HuH-7 (cell line): ENCODE measurements at regions not wholly inside any gene's neighbourhood (a gene's known extent, or its start where the extent isn't known, plus 50 kb on each side); places are given as distances from the start of the nearest gene placed in this dataset.

Experiments
- DNase-seq: peaks from one replicate; pipeline ENCODE4 v3.0.0; 2011; ENCODE audit warnings: low spot score

DNA sequence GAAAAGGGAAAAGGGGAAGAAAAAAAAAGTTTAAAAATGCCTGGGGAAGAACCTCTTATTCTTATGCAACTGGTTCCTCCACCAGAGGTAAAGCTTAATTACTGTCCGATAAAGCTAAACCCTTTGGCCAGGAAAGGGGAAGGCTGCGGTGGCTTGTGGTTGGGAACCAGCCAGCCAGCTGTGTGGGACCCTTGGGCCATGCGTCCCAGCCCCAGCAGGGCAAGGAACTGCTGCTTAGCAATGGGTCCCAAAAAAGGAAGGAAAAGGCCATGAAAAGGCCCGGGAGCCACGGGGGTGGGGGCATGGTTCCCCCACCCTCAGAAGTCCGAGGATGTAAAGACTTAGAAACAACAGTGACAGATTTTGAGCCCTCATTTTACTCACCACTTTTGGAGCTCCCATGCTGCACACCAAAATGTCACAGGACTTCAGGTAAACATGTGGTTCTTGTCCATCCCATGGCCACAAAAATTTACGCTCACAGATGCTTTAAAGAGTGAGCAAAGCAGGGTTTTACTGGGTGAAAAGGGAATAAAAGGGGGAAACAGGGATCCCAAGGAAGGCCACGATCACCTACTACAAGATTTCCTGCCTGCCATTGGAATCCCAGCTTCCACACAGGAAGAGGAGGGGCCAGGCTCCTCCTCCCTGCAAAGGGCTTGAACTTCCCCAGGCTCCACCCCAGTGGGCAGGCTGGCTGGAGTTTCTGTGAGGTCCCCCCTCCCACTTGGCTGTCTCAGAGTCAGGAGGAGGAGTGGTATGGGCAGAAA is 1234.7 kb upstream of the GJE1 start:
- no peak for DNase-seq

DNA sequence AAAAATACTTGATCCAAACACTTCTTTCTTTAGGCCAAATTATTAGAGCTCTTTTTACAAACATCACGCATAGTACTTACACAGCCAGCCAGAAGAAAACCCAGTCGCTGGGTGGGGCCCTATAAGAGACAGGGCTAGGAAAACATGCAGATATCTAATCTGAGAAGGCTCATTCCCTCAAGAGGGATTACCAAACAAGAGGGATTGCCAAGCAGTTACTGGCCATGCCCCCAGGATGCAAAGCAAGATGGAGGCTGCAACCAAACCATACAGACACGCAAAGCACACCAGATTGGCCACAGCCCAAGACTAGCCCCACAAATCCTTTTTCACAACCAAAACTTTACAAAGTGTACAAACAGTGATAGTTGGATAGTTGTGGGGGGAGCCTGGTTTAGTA is 1235.4 kb upstream of the GJE1 start:
- no peak for DNase-seq

DNA sequence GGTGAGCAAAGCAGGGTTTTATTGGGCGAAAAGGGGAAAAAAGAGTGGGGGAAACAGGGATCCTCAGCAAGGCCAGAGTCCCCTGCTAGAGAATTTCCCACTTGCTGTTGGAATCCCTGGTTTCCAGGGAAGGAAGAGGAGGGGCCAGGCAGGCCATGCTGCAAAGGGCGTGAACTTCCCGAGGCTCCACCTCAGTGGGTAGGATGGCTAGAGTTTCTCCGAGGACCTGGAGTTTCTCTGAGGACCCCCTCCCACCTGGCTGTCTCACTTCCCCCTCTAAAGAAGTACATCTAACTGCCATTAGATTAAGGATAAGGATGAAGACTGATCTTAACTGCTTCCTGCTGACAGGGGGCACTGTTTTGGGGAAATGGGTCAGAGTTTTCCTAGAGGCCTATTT is 1239.3 kb upstream of the GJE1 start:
- no peak for DNase-seq

DNA sequence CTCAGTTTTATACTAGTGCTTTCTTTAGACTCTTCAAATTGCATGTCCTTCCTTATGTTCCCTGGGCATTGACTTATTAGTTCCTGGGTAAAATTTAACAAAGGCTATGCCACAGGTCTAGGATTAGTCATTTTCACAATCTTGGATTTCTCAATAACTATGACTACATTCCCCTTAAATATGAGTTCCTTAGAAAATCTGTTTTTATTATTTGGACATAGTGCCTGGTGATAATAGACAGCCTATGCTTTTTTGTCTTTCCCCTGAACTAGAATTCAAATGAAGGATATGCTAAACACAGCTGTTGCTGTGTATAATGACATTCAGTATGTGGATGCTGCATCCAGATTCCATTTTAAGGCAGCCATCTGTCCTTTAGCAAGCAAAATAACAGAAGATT is 1252.8 kb upstream of the GJE1 start:
- DNase-seq, result no peak

DNA sequence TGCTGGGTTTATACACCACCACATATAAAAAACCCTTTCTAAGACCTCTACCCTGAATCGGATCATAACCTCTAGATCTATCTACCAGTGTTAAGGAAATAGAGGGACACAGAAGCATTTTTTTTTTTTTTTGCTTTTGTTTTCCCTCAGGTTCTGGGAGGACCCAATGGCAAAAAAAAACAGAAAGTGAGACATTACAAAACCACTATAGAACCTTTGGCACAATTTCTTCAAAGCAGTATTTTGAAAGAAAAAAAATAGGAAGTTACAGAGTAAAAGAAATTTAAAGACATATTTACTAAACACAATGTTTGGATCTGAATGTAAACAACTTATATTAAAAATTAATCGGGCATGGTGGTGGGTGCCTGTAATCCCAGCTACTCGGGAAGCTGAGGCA is 1258.7 kb upstream of the GJE1 start:
- no peak for DNase-seq

DNA sequence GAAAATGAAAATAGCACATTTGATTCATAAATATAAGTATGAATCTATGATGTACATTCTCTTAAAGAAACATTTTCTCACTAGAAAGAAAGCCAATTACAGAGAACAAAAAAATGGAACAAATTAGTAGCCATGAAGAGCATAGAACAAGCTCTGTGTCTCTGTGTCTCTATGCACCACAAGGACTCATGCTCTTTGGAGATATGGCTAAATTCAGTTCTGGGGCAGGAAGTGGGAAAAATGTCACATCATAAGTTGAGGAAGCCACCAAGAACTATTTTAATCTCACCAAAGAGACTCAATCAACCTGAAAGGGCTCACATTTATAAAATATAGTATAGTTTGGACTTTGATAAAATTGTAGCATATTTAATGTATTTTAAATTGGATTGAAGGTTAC is 1259.8 kb upstream of the GJE1 start:
- no peak for DNase-seq

DNA sequence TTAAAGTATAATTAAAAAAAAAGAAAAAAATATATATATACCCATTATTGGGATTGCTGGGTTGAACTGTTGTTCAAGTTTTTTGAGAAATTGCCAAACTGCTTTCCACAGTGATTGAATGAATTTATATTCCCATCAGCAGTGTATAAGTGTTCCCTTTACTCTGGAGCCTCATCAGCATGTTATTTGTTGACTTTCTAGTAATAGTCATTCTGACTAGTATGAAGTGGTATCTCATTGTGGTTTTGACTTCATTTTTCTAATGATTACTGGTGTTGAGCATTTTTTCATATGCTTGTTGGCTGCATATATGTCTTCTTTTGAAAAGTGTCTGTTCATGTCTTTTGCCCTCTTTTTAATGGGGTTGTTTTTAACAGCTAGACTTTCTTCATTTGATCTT is 1260.8 kb upstream of the GJE1 start:
- no peak for DNase-seq

DNA sequence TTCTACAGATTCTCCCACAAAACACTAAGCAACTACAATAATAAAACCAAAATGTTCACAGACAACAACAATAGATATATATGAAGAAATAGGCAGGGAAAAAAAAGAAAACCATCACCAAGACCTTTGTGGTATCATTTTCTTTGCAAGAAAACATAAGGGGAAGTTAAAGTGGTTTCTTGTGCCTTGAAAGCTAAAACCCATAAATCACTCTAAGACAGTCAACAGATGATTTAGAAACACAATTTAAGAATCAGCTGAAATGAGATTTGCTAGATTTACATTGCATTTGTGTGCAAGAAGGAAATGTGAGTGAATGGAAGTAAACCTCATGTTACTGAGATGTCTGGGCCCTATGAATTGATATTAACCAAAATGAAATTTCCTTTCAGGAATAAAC is 1265.4 kb upstream of the GJE1 start:
- no peak for DNase-seq

DNA sequence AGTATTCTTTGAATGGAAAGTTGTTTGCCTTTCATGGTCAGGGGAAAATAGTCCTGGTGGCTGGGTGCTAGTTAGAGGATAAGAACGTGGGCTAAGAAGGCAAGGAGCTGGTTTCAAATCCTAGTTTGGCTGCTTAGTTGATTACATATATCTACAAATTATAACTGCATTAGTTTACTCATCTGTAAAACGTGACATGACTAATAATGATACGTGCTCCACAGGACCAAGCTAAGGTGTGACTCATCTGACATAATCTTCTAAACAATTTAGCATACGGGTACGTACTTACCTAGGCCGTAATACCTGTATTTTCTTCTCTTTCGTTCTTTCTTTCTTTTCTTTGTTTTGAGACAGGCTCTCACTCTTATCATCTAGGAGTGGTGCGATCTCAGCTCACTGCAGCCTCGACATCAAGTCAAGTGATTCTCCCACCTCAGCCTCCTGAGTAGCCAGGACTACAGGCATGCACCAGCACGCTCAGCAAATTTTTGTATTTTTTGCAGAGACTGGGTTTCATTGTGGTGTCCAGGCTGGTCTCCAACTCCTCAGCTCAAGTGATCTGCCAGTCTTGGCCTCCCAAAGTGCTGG is 1274.2 kb upstream of the GJE1 start:
- no peak for DNase-seq

DNA sequence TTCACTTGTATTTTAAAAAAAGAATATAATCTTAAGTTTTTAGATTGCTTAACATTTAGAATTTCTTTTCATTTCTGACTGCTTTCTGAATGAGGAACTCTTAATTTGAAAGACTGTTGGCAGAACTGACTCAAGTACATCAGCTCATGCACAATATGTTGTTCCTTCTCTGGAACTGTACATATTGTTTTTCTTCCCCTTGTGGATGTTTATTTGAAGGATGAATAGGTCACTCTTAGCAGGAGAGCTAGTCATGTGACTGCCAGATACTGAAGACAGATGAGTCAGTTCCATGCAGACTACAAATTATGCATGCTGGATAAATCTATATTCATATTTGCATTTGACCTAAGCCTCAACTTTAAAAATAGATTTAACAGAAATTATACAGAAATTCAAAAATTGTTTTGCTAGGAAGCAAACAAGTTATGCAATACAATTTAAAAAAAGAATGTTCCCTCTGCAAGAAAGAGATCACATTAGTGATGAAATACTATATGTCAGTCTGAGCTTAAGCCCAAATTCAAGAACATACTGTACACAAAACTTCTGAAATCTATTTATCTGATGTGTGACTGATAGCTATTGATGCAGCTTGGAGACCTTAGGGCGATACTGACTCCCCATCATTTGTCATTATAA is 1274.9 kb upstream of the GJE1 start:
- DNase-seq, result no peak

DNA sequence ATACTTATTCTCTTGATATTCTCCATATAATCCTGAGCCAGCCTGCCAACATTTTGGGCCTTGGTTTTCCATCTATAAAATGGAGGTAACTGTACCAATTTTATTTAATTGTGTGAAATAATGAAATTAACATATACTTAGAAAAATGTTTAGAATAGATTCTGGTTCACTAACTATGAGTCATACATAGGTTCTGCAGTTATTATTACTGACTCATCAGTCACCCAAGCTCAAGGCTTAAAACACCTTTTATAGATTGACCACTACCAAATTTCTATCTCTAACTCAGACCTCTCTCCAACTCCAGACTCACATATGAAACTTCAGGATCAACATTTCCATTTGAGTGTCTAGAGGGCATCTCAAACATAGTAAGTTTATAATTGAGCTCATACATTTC is 1277.2 kb upstream of the GJE1 start:
- DNase-seq, result no peak

DNA sequence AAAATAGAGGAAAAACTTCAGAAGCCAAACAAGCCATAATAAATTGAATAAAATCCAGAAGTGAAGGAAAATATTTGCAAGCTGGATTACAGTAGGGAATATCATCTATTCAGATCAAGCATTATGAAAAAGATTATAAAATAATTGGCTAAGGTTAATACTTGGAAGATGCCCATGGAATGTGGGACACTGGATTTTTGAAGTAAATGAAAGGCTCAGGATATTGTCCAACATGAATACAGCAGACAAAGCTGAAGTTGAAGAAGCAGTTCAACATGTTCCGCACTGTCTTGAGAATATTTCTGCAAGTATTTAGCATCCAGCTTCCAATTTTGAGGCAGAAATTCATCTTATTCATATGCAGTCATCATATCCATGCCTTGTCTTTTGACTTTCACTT is 1278.4 kb upstream of the GJE1 start:
- no peak for DNase-seq

DNA sequence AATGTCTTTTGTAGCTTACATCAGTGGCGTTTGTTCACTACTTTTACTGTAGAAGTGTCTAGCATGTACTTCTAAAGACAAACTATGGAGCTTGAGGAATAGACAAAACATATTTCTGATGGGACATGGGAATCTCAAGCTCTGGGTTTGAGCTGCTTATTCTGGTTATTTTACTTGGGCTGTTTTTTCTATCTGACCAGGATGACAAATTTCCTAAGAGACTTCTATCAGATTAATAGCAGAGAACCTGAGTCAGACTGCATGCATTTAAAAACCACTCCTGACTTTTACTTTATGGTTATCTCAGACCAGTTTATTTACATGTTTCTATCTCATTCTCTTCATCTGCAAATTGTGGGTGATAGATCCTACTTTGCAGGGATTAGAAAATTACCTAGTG is 1282.3 kb upstream of the GJE1 start:
- no peak for DNase-seq

DNA sequence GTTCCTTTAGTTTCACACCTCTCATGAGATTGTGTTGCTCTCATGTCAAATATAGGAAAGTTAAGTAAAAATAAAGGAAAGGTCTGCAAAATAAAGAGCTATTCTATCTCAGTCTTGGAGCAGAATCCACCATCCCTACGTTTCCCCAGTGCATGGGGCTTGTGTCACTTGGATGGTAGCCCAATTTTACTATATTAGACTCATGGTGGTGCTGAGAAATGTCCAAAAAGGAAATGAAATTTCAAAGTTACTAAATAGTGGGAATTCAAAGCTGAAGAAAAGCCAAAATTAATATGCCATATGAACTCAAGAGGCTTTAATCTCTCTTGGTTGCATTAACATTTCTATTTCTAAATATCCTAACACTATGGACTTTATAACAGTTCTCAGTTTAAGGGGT is 1283.3 kb upstream of the GJE1 start:
- DNase-seq, result no peak

DNA sequence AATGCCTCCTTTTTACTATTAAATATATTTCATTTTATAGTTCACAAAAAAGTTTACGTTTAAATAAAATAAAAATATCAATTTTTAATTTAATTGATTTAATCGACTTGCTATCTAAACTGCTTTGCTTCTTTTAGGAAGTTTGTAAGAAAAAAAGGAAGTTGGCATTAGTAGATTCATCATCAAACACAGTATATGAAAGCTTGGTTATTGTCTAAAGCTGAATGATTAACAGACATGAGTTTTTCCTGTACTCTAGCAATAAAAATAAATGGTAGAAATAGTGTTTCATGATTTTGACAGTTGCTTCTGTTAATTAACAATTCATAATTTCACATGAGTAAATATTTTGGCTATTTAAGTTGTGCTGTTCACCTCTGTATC is 1285.5 kb upstream of the GJE1 start:
- DNase-seq, result no peak

DNA sequence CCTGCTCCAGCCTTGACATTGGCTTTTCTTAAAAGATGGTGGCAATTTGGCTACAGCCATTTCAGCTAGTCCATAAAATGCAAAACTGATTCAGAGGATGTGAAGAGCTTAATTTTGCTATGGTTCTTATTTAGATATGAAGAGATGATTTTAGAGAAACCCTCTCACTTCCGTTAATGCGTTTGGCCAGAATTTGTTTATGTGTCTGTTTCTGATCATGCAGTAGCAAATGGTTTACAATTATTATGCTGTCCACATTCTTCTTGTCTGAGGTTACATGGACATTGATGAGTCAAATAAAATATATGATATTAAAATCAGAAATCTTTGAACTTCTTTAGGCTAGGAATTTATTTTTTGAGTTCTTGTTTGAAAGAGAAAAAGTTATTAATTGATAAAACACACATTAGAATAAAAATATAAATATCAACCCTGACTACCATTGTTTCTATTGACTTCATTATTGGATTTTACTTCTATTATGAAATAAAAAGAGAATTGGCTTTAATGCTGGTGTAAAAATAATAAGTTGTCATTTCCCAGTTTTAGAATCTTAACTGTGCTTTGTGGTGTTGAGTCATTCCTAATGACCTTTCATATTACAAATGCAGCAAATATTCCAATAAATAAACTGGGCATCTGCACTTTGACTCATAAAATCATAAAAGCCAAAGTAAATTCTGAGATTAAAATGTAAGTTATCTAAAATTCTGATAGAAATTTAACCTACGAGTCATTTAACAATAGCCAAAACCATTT is 1286.0 kb upstream of the GJE1 start:
- no peak for DNase-seq

DNA sequence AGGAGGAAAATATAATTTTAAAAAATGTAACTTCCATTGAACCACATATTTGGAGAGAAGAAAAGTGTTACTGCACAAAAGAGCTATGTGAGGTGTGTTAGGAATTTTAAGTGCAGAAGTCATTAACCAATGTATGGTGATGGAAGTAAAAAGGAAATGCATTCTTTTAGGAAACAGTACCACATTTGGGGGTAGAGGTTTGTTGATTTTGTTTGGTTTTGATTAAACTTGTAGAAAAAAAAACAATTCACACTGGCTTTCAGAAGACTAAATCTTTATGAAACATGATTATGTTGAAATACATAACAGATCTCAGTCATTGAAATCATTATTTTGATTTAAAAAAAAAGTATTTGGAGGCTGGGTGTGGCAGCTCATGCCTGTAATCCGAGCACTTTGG is 1287.0 kb upstream of the GJE1 start:
- DNase-seq, result no peak

DNA sequence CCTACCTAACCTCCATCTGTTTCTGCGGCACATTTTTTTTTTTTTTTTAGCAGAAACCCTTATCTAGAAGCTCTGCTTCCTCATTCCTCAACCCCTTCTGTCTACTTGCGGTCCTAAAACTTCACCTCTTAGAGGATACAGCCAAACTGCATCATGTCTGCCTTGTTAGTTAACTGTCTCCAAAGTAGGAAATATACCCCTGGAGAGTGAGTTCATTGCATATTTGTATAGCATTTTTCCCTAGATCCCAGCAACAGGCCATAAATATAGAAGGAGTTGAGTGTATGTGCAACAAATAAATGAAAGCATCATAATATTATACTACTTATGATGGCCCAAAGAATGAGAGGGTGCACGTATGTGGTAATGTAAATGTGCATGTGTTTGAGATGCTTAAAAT is 1288.6 kb upstream of the GJE1 start:
- no peak for DNase-seq

DNA sequence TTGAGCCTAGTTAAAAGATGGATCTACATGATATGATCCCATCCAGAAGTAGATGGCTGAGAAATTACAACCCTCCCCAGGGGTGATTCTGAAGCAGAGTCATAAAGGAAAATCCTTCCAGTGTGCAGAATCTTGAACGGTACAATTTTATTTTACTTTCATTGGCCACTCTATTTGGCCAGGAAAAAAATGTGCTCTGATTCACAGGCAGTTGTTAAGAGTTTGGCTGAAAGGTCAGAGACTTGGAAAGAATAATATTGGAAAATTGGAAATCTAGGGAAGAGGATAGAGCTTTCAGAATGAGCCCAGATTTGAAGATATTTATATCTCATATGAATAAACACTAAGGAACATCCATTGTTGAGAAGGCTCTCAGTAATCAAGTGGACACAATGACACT is 1299.3 kb upstream of the GJE1 start:
- DNase-seq, result no peak

DNA sequence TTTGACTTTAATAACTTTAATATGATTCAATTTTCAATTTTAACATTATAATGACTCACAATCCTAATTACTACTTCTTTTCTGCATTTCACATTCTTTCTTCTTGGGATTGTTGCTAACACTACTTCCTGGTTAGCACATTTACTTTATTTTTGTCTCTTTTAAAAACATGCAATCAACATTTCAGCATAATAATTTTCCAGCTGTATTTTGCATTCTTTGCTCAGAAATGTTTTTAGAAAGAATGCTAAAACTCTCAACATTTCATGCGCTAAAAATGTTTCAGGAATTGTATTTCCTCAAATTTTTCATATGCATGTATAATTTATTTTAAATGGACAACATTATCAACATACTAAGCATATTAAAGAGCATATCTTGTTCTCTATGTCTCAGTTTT is 1302.1 kb upstream of the GJE1 start:
- DNase-seq, result no peak

DNA sequence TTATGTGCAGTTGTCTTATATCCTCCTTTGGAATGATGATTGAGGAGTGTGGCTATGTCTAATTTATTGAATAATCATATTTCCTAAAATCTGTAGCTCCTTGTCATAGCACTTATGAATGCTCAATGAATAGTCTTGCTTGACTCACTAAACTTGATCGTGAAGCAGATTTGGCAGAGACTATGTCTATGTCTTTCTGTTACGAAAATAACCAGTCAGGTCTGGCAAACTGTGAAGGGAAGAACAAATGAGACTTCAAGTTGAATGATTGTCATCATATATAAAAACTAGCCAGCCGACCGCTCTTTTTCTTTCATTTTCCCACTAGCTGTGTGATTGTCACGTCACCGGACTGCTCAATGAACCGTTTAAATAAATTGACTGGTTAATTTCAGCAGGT is 1303.9 kb upstream of the GJE1 start:
- DNase-seq, result no peak

DNA sequence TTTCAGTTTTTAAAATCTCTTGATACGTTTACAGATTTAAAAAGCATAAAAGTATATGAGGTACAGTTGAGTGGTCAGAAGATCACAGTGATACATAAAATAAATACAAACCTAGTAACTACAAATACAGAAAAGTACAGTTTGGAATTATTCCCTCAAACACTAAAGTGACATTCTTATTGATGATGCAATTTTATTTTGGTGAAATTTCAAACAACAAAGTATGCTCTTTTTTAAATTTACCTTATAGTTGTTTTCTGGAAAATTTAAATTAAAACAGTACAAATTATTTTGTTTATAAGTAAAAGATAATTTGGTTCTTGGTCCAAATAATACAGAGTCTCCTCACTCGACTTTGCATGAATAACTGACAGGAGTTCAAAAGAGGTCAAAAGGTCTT is 1305.1 kb upstream of the GJE1 start:
- no peak for DNase-seq

DNA sequence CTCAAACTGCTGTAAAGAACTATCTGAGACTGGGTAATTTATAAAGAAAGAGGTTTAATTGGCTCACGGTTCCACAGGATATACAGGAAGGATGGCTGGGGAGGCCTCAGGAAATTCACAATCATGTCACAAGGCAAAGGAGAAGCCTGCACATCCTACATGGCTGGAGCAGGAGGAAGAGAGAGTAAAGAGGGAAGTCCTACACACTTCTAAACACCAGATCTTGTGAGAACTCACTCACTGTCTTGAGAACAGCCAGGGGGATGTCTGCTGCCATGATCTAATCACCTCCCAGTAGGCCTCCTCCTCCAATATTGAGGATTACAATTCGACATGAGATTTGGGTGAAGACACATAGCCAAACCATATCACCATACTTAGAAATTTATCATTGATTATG is 1307.0 kb upstream of the GJE1 start:
- DNase-seq, result no peak
